ENCODE measurements at regions not wholly inside any gene's neighbourhood (a gene's known extent, or its start where the extent isn't known, plus 50 kb on each side); places are given as distances from the start of the nearest gene placed in this dataset.
"Not testable (repeated sequence)": the region's sequence is repeated elsewhere in the genome, so short reads cannot be mapped to it uniquely, and the experiment has no call there.

- peak; percentile 86 for DNase-seq
These were observed 219.9 kb downstream of the PRDM9 start for GRCh38 chr5:23727271-23727670.

- no peak for DNase-seq
These were observed 222.6 kb downstream of the PRDM9 start for GRCh38 chr5:23730023-23730422.

GRCh38 chr5:23740029-23740428 is 232.6 kb downstream of the PRDM9 start:
- peak; percentile 19 for DNase-seq

GRCh38 chr5:23742701-23743100 is 235.3 kb downstream of the PRDM9 start:
- no peak for DNase-seq

GRCh38 chr5:23755906-23756305 is 248.5 kb downstream of the PRDM9 start:
- no peak for DNase-seq

- no peak for DNase-seq
These were observed 249.4 kb downstream of the PRDM9 start for GRCh38 chr5:23756779-23757178.

- DNase-seq, result peak; percentile 4
These were observed 255.8 kb downstream of the PRDM9 start for GRCh38 chr5:23763170-23763569.

GRCh38 chr5:23776684-23777083 is 269.3 kb downstream of the PRDM9 start:
- DNase-seq, result no peak

GRCh38 chr5:23800307-23800706 is 292.9 kb downstream of the PRDM9 start:
- not testable (repeated sequence) for DNase-seq

- DNase-seq, result no peak
These were observed 313.5 kb downstream of the PRDM9 start for GRCh38 chr5:23820765-23821471.

GRCh38 chr5:23823521-23823920 is 316.1 kb downstream of the PRDM9 start:
- no peak for DNase-seq

- no peak for DNase-seq
These were observed 317.8 kb downstream of the PRDM9 start for GRCh38 chr5:23825196-23825595.

GRCh38 chr5:23840083-23840482 is 332.7 kb downstream of the PRDM9 start:
- no peak for DNase-seq

GRCh38 chr5:23864786-23865185 is 357.4 kb downstream of the PRDM9 start:
- no peak for DNase-seq

GRCh38 chr5:23877847-23878246 is 370.4 kb downstream of the PRDM9 start:
- no peak for DNase-seq

GRCh38 chr5:23884405-23885031 is 377.1 kb downstream of the PRDM9 start:
- DNase-seq, result no peak

GRCh38 chr5:23893561-23893960 is 386.2 kb downstream of the PRDM9 start:
- DNase-seq, result no peak

- no peak for DNase-seq
These were observed 388.2 kb downstream of the PRDM9 start for GRCh38 chr5:23895614-23896013.

GRCh38 chr5:23930985-23931384 is 423.6 kb downstream of the PRDM9 start:
- no peak for DNase-seq

- DNase-seq, result not testable (repeated sequence)
These were observed 444.0 kb downstream of the PRDM9 start for GRCh38 chr5:23951261-23951928.

GRCh38 chr5:23963449-23963848 is 456.0 kb downstream of the PRDM9 start:
- DNase-seq, result no peak

GRCh38 chr5:23977365-23977764 is 470.0 kb downstream of the PRDM9 start:
- DNase-seq, result no peak

GRCh38 chr5:23977997-23978396 is 470.6 kb downstream of the PRDM9 start:
- DNase-seq, result peak; percentile 3

- DNase-seq, result no peak
These were observed 484.0 kb downstream of the PRDM9 start for GRCh38 chr5:23991406-23991805.

All from NCI-H2029 (cell line).